K562 (cell line): ENCODE measurements at regions not wholly inside any gene's neighbourhood (a gene's known extent, or its start where the extent isn't known, plus 50 kb on each side); places are given as distances from the start of the nearest gene placed in this dataset.

ENCODE experiments used
- ATAC-seq: fragments of 200-7000 bp; cut with Tn5 transposase; 3 replicates; pipeline ENCODE4 v1.9.1; 2020; ENCODE audit warnings: moderate library complexity
- BruUV-seq: library from RNA; stranded (reverse); fragments of 400-500 nt; replicated peaks from 2 replicates; lab custom pipeline; 2021; lab: Mats Ljungman, UMichigan
- CTCF ChIA-PET: fragments of 300-600 bp; formaldehyde crosslinking; extraction: SDS; loops from one replicate; lab custom pipeline; 2021; ENCODE audit warnings: low intra/inter-chr PET ratio; lab: Yijun Ruan, JAX
- POLR2A ChIA-PET: fragments of 300-600, 350-650 bp; sonication (Branson Sonifier 250); formaldehyde crosslinking; extraction: SDS; loops from one replicate; lab custom pipeline; 2021; ENCODE audit warnings: antibody characterized with exemption, inconsistent platforms; lab: Yijun Ruan, JAX
- DNase-seq, 4 experiments: peaks; one replicate each; pipeline versions ENCODE4 v3.0.0 to v3.0.0-alpha.2; 2011 to 2018; ENCODE audit warnings: low spot score in 3 of 4, mixed read lengths in 3 of 4; ENCODE audit errors: extremely low read depth in 1 of 4
- FAIRE-seq: peaks from 2 replicates; lab custom pipeline; 2011; peaks lifted over from hg19 to GRCh38; lab: Jason Lieb, UNC
- H2AFZ ChIP-seq: 2 replicates; pipeline ENCODE4 v1.6.0; 2011; ENCODE audit warnings: low read depth, low read length, control low read depth, inconsistent platforms
- H3K27ac ChIP-seq: fragments of 200-600 bp; 3 replicates; pipeline ENCODE4 v1.8.0; 2011; ENCODE audit warnings: low read depth, mild to moderate bottlenecking, control low read depth, inconsistent platforms, low read length, moderate library complexity, mixed read lengths; ENCODE audit errors: extremely low read depth
- H3K27me3 ChIP-seq, 2 experiments: fragments of 300-600 bp in 1 of 2; 2 replicates in 1 of 2; 3 replicates in 1 of 2; pipeline versions ENCODE4 v1.6.0 to v1.8.0; 2011; ENCODE audit warnings: inconsistent platforms in 2 of 2, low read length in 2 of 2, mild to moderate bottlenecking in 1 of 2, mixed read lengths in 1 of 2, moderate library complexity in 1 of 2; ENCODE audit not compliant: control insufficient read depth in 2 of 2, insufficient read depth in 2 of 2
- H3K36me3 ChIP-seq: fragments of 300-600 bp; 3 replicates; pipeline ENCODE4 v1.8.0; 2011; ENCODE audit warnings: mild to moderate bottlenecking, low read length, inconsistent platforms; ENCODE audit not compliant: control insufficient read depth, insufficient read depth
- H3K4me1 ChIP-seq, 2 experiments: fragments of 200-600 bp in 1 of 2; replicated peaks in 1 of 2; 2 replicates in 1 of 2; 3 replicates in 1 of 2; pipeline versions ENCODE4 v1.5.1 to v1.8.0; 2011; ENCODE audit warnings: inconsistent platforms in 2 of 2, low read length in 2 of 2, mild to moderate bottlenecking in 1 of 2, mixed read lengths in 1 of 2, moderate library complexity in 1 of 2; ENCODE audit not compliant: control insufficient read depth in 2 of 2, insufficient read depth in 2 of 2
- H3K4me2 ChIP-seq: 2 replicates; pipeline ENCODE4 v1.6.1; 2011; ENCODE audit warnings: low read length, control low read depth, inconsistent platforms, mixed read lengths; ENCODE audit not compliant: insufficient read depth
- H3K4me3 ChIP-seq: fragments of 200-600 bp; sonication (generic), shearing (Covaris generic); 2 replicates; pipeline ENCODE4 v1.5.1; 2016; ENCODE audit warnings: control low read depth, inconsistent platforms
- H3K79me2 ChIP-seq: fragments of 200-600 bp; 3 replicates; pipeline ENCODE4 v1.8.0; 2011; ENCODE audit warnings: low read length, inconsistent platforms; ENCODE audit not compliant: control insufficient read depth, insufficient read depth
- H3K9ac ChIP-seq, 2 experiments: 2 replicates each; pipeline versions ENCODE4 v1.6.0 to v1.6.1; 2011; ENCODE audit warnings: low read depth in 2 of 2, low read length in 2 of 2, control low read depth in 1 of 2, inconsistent platforms in 1 of 2, mild to moderate bottlenecking in 1 of 2, mixed read lengths in 1 of 2; ENCODE audit not compliant: insufficient read depth in 1 of 2
- H3K9me1 ChIP-seq: one replicate; pipeline ENCODE4 v1.6.0; 2011; ENCODE audit warnings: inconsistent platforms, mild to moderate bottlenecking, low read length, moderate library complexity; ENCODE audit not compliant: control insufficient read depth, insufficient read depth
- H3K9me3 ChIP-seq: replicated peaks from 2 replicates; pipeline ENCODE4 v1.5.1; 2011; ENCODE audit warnings: low read depth, low read length, inconsistent platforms; ENCODE audit not compliant: control insufficient read depth, insufficient read depth
- H4K20me1 ChIP-seq: replicated peaks from 2 replicates; pipeline ENCODE4 v1.6.1; 2011; ENCODE audit warnings: low read length, inconsistent platforms, mixed read lengths; ENCODE audit not compliant: control insufficient read depth, insufficient read depth
- BRD9 ChIP-seq: fragments of 450-650 bp; IDR thresholded peaks from 2 replicates; pipeline ENCODE4 v1.6.1; 2018; ENCODE audit warnings: low read depth; ENCODE audit not compliant: partially characterized antibody
- IRF2 ChIP-seq: sonication (generic); formaldehyde crosslinking; IDR thresholded peaks from 2 replicates; pipeline ENCODE4 v1.8.1; 2022; ENCODE audit warnings: mild to moderate bottlenecking, missing genetic modification reagents
- NR3C1 ChIP-seq: sonication (generic); formaldehyde crosslinking; IDR thresholded peaks from 2 replicates; pipeline ENCODE4 v1.8.1; 2022; ENCODE audit warnings: missing genetic modification reagents
- RBM34 ChIP-seq: fragments of 200-400 bp; formaldehyde crosslinking; IDR thresholded peaks from 2 replicates; pipeline ENCODE4 v1.6.1; 2018; ENCODE audit warnings: low read length, borderline replicate concordance; ENCODE audit not compliant: insufficient read depth
- SAFB ChIP-seq: fragments of 200-400 bp; formaldehyde crosslinking; IDR thresholded peaks from 2 replicates; pipeline ENCODE4 v1.6.1; 2017; ENCODE audit warnings: low read depth, low read length, borderline replicate concordance
- ZEB2 ChIP-seq: fragments of 450-650 bp; IDR thresholded peaks from 2 replicates; pipeline ENCODE4 v1.6.1; 2016
- ZFP30 ChIP-seq: fragments of 250-450 bp; sonication (Bioruptor Pico); IDR thresholded peaks from 2 replicates; pipeline ENCODE4 v1.8.0; 2022; ENCODE audit warnings: moderate library complexity, mild to moderate bottlenecking, inconsistent platforms, borderline replicate concordance
- WGBS: fragments of 100-300 bp; shearing (Covaris generic); methylation state at CpG from one replicate; pipeline ENCODE4 v1.1.6; 2016; ENCODE audit warnings: low coverage, mixed read lengths; ENCODE audit not compliant: insufficient coverage; ENCODE audit errors: missing lambda C conversion rate; 5-methylcytosine and 5-hydroxymethylcytosine counted together
- in situ Hi-C: fragments of 300-500 bp; cut with MboI; formaldehyde crosslinking; loops from 4 replicates; pipeline ENCODE4 v1.15.0; 2018; ENCODE audit warnings: inconsistent platforms, mixed read lengths
- intact Hi-C: fragments of 100-400 bp; cut with micrococcal nuclease; formaldehyde crosslinking; loops from 2 replicates; pipeline ENCODE4 v1.14.2; 2022
- TF ChIP-seq, protein P1 (sequence below): IDR thresholded peaks from 2 replicates; pipeline ENCODE4 v1.6.1; 2011; ENCODE audit warnings: borderline replicate concordance, low read depth, mild to moderate bottlenecking, moderate library complexity, low read length; ENCODE audit not compliant: insufficient read depth, poor library complexity, severe bottlenecking
- TF ChIP-seq, protein P2 (sequence below): sonication (generic); formaldehyde crosslinking; IDR thresholded peaks from 2 replicates; pipeline ENCODE4 v1.8.0; 2022; ENCODE audit warnings: mild to moderate bottlenecking, missing genetic modification reagents, borderline replicate concordance

DNA sequence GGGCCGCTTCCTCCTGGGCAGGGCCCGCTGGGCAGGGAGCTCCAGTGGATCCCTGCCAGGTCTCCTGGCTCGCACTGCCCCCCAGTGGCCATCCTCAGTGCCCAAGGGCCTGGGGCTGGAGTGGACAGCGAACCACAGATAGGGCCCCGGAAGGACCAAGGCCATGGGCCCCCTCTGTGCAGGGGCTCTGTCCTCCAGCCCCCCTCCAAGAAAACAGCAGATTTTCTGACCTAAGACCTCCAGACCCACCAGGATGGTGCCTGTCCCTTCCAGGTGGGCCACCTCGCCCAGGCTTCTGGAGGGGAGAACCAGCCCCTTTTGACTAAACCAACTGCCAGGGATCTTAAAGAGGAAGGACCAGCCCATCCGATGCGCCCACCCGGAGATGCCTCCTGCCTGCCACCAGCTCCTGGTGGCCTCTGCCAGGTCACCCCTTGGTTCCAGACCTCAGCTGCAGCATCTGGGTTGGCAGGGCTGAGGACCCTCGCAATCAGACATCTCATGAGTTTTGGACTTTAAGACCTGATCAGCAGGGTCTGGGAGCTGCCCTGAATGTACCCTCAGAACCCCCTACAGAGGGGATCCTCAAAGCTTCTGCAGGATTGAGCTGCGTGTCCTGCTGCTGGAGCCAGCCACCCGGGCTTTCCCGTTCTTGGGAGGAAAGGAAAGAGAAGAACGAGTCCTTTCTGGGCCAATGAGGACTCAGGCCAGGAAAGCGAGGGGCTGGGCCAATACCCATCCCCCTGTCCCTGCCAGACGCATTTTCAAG lies 325.8 kb upstream of the DIO3 start (continued):
- TF ChIP-seq, protein P1, sequence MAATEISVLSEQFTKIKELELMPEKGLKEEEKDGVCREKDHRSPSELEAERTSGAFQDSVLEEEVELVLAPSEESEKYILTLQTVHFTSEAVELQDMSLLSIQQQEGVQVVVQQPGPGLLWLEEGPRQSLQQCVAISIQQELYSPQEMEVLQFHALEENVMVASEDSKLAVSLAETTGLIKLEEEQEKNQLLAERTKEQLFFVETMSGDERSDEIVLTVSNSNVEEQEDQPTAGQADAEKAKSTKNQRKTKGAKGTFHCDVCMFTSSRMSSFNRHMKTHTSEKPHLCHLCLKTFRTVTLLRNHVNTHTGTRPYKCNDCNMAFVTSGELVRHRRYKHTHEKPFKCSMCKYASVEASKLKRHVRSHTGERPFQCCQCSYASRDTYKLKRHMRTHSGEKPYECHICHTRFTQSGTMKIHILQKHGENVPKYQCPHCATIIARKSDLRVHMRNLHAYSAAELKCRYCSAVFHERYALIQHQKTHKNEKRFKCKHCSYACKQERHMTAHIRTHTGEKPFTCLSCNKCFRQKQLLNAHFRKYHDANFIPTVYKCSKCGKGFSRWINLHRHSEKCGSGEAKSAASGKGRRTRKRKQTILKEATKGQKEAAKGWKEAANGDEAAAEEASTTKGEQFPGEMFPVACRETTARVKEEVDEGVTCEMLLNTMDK: peak; percentile 23
- TF ChIP-seq ZFP30 (CRISPR knock-in tag) (no peak), BRD9 (no peak)

DNA sequence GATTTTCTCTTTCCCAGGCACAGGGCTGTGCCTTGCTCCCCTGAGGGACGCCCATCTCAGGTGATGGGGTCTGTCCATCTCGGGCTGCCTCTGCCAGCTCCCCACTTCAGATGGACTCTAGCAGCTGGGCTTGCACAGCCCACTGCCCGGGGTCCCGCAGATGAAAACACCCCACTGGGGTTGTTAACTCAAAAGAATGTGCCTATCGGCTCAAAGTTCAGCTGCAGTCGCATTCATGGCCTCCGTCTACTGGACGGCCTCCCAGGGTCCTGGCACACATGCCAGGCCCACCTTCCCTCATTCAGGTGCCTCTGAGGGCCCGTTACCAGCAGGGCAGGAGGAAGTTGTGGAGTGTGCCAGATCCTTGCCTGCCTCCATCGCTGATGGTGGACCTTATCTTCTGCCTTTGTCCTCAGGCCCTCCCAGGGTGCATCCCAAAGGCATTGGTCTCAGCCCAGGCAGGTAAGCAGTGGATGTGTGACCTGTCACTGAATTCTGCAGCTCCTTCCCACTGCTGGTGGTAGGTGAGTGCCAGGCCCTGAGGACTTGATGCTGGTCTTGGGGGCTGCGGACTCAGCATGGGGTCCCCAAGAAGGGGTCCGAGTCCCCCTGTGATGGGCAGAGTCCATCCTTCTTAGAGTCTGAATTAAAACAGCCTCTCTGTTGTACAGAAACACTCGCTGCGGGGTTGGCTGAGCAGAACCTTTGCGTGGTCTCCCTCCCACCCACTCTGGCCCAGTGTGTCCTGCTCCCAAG lies 324.6 kb upstream of the DIO3 start:
- intact Hi-C loops: loop anchor here (5.0 to 10.0 kb wide), 2 partner anchors 152 to 334 kb away; partner anchors contain the start of gene RTL1
- TF ChIP-seq, protein P2, sequence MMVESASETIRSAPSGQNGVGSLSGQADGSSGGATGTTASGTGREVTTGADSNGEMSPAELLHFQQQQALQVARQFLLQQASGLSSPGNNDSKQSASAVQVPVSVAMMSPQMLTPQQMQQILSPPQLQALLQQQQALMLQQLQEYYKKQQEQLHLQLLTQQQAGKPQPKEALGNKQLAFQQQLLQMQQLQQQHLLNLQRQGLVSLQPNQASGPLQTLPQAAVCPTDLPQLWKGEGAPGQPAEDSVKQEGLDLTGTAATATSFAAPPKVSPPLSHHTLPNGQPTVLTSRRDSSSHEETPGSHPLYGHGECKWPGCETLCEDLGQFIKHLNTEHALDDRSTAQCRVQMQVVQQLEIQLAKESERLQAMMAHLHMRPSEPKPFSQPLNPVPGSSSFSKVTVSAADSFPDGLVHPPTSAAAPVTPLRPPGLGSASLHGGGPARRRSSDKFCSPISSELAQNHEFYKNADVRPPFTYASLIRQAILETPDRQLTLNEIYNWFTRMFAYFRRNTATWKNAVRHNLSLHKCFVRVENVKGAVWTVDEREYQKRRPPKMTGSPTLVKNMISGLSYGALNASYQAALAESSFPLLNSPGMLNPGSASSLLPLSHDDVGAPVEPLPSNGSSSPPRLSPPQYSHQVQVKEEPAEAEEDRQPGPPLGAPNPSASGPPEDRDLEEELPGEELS (CRISPR knock-in tag): no peak
- TF ChIP-seq RBM34 (no peak), NR3C1 (no peak), SAFB (no peak), ZEB2 (no peak), IRF2 (no peak)

More for the DNA sequence above, 324.6 kb upstream of the DIO3 start:
- in situ Hi-C loops: no loop called here
- POLR2A ChIA-PET: no interaction called here
- no peak overlapping the region for H3K4me2 ChIP-seq
- peaks cover 2 to 32% of the 10 kb centered on the region in 2 experiments; a peak in 2 of 5 replicates for H3K27me3 ChIP-seq
- H3K36me3 ChIP-seq: no peaks in the 10 kb centered on the region
- H3K79me2 ChIP-seq: no peaks in the 10 kb centered on the region
- 5% methylated on average over 15 of the region's 15 CpGs for WGBS
- no peak overlapping the region for H2AFZ ChIP-seq
- BruUV-seq: no TSS peak
- ATAC-seq (no peak), DNase-seq (no peak), FAIRE-seq (no peak)
- no peaks in the 10 kb centered on the region for H4K20me1 ChIP-seq
- H3K9me1 ChIP-seq: no peaks in the 10 kb centered on the region
- H3K4me1 ChIP-seq: peaks cover 0 to 11% of the 10 kb centered on the region in 2 experiments; a peak in 1 of 5 replicates
- H3K4me3 ChIP-seq: no peak overlapping the region
- no peak overlapping the region for H3K9ac ChIP-seq
- no peak overlapping the region for H3K27ac ChIP-seq
- CTCF ChIA-PET: no interaction called here
- no peaks in the 10 kb centered on the region for H3K9me3 ChIP-seq
